SK-N-SH (cell line): ENCODE measurements at regions not wholly inside any gene's neighbourhood (a gene's known extent, or its start where the extent isn't known, plus 50 kb on each side); places are given as distances from the start of the nearest gene placed in this dataset.

Experiments
- CHD2 ChIP-seq: fragments of 150-350 bp; IDR thresholded peaks from 2 replicates; pipeline ENCODE4 v1.6.1; 2018; ENCODE audit warnings: low read length; ENCODE audit not compliant: partially characterized antibody
- CTCF ChIP-seq: fragments of 200-600 bp; sonication (generic); IDR thresholded peaks from 2 replicates; pipeline ENCODE4 v1.6.1; 2017; ENCODE audit warnings: antibody characterized with exemption, mild to moderate bottlenecking, moderate library complexity
- EZH2phosphoT487 ChIP-seq: fragments of 200-600 bp; sonication (generic); IDR thresholded peaks from 2 replicates; pipeline ENCODE4 v1.6.1; 2017; ENCODE audit warnings: low read depth, mixed run types, mild to moderate bottlenecking, antibody characterized with exemption, moderate library complexity, borderline replicate concordance
- POLR2AphosphoS5 ChIP-seq: IDR thresholded peaks from 2 replicates; pipeline ENCODE4 v1.6.1; 2012; ENCODE audit warnings: low read depth, low read length
- RXRA ChIP-seq: IDR thresholded peaks from 2 replicates; pipeline ENCODE4 v1.4.0; 2012; ENCODE audit warnings: low read depth, mild to moderate bottlenecking, borderline replicate concordance
- SIN3A ChIP-seq: IDR thresholded peaks from 2 replicates; pipeline ENCODE4 v1.6.1; 2012; ENCODE audit warnings: low read depth, mild to moderate bottlenecking, low read length, moderate library complexity, borderline replicate concordance
- YY1 ChIP-seq: IDR thresholded peaks from 2 replicates; pipeline ENCODE4 v1.4.0; 2012; ENCODE audit warnings: low read depth, mild to moderate bottlenecking
- TF ChIP-seq, protein P1 (sequence below): IDR thresholded peaks from 2 replicates; pipeline ENCODE4 v1.6.1; 2012; ENCODE audit warnings: mild to moderate bottlenecking, low read depth, low read length, moderate library complexity

- TF ChIP-seq CTCF (no peak), RXRA (no peak), SIN3A (no peak), CHD2 (no peak), YY1 (no peak), POLR2AphosphoS5 (no peak), EZH2phosphoT487 (no peak)
- TF ChIP-seq, protein P1, sequence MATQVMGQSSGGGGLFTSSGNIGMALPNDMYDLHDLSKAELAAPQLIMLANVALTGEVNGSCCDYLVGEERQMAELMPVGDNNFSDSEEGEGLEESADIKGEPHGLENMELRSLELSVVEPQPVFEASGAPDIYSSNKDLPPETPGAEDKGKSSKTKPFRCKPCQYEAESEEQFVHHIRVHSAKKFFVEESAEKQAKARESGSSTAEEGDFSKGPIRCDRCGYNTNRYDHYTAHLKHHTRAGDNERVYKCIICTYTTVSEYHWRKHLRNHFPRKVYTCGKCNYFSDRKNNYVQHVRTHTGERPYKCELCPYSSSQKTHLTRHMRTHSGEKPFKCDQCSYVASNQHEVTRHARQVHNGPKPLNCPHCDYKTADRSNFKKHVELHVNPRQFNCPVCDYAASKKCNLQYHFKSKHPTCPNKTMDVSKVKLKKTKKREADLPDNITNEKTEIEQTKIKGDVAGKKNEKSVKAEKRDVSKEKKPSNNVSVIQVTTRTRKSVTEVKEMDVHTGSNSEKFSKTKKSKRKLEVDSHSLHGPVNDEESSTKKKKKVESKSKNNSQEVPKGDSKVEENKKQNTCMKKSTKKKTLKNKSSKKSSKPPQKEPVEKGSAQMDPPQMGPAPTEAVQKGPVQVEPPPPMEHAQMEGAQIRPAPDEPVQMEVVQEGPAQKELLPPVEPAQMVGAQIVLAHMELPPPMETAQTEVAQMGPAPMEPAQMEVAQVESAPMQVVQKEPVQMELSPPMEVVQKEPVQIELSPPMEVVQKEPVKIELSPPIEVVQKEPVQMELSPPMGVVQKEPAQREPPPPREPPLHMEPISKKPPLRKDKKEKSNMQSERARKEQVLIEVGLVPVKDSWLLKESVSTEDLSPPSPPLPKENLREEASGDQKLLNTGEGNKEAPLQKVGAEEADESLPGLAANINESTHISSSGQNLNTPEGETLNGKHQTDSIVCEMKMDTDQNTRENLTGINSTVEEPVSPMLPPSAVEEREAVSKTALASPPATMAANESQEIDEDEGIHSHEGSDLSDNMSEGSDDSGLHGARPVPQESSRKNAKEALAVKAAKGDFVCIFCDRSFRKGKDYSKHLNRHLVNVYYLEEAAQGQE: no peak
Measured at GRCh38 chr6:100118301-100118700, 124.3 kb upstream of the MCHR2 start.
